Liver (tissue), 3 donors: ENCODE measurements at regions not wholly inside any gene's neighbourhood (a gene's known extent, or its start where the extent isn't known, plus 50 kb on each side); places are given as distances from the start of the nearest gene placed in this dataset.

ENCODE experiments used
- JUND ChIP-seq, 2 donors: IDR thresholded peaks; 2 replicates each; pipeline ENCODE4 v1.6.1; 2016; ENCODE audit warnings: antibody characterized with exemption in 2 of 2
- RAD21 ChIP-seq, 2 donors: IDR thresholded peaks; 2 replicates each; pipeline ENCODE4 v1.6.1; 2016; ENCODE audit warnings: antibody characterized with exemption in 2 of 2, mild to moderate bottlenecking in 2 of 2
- REST ChIP-seq: IDR thresholded peaks from 2 replicates; pipeline ENCODE4 v1.6.1; 2016; ENCODE audit warnings: antibody characterized with exemption, mild to moderate bottlenecking
- TF ChIP-seq, protein P1 (sequence below): fragments of 150-350 bp; IDR thresholded peaks from 2 replicates; pipeline ENCODE4 v1.5.1; 2017; ENCODE audit warnings: improper control_type of control experiment, low read depth, low read length; ENCODE audit not compliant: missing input control
- TF ChIP-seq, protein P2 (sequence below): IDR thresholded peaks from 2 replicates; pipeline ENCODE4 v1.6.1; 2016; ENCODE audit warnings: antibody characterized with exemption
- donor health status: healthy.
- donor health status: healthy.

DNA sequence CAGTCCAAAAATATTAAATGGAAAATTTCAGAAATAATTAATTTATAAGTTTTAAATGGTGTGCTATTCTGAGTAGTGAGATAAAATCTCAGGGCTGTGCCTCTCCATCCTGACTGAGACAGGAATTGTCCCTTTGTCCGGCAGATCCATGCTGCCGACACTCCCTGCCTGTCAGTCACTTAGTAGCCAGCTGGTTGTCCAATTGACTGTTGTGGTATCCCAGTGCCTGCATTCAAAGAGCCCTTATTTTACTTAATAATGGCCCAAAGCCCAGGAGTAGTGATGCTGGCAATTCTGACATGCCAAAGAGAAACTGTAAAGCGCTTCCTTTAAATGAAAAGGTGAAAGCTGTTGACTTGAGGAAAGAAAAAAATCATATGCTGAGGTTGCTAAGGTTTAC lies 157.5 kb downstream of the ENC1 start:
- TF ChIP-seq JUND (IDR thresholded peaks at IDR 0.05), result no peak
- TF ChIP-seq, protein P1, sequence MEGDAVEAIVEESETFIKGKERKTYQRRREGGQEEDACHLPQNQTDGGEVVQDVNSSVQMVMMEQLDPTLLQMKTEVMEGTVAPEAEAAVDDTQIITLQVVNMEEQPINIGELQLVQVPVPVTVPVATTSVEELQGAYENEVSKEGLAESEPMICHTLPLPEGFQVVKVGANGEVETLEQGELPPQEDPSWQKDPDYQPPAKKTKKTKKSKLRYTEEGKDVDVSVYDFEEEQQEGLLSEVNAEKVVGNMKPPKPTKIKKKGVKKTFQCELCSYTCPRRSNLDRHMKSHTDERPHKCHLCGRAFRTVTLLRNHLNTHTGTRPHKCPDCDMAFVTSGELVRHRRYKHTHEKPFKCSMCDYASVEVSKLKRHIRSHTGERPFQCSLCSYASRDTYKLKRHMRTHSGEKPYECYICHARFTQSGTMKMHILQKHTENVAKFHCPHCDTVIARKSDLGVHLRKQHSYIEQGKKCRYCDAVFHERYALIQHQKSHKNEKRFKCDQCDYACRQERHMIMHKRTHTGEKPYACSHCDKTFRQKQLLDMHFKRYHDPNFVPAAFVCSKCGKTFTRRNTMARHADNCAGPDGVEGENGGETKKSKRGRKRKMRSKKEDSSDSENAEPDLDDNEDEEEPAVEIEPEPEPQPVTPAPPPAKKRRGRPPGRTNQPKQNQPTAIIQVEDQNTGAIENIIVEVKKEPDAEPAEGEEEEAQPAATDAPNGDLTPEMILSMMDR, result no peak
- TF ChIP-seq, protein P2, sequence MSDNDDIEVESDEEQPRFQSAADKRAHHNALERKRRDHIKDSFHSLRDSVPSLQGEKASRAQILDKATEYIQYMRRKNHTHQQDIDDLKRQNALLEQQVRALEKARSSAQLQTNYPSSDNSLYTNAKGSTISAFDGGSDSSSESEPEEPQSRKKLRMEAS, result no peak
- TF ChIP-seq RAD21 (IDR thresholded peaks at IDR 0.05), result no peak
- TF ChIP-seq REST, result no peak
